ENCODE measurements at regions not wholly inside any gene's neighbourhood (a gene's known extent, or its start where the extent isn't known, plus 50 kb on each side); places are given as distances from the start of the nearest gene placed in this dataset.

- Histone ChIP-seq H3K27ac (ENCODE audit: control insufficient read depth, insufficient read depth) (no peak overlapping the region), H2AFZ (ENCODE audit: control insufficient read depth, low read depth, low read length) (no peak overlapping the region), H3K9ac (ENCODE audit: control insufficient read depth, insufficient read depth, low read length) (no peak overlapping the region), H3K4me1 (ENCODE audit: control insufficient read depth, insufficient read depth, low read length) (no peaks in the 10 kb centered on the region), H4K20me1 (ENCODE audit: control insufficient read depth, insufficient read depth) (no peaks in the 10 kb centered on the region), H3K27me3 (replicated peaks in 1 of 2; ENCODE audit: control insufficient read depth in 2 of 2, insufficient read depth in 2 of 2, low read length in 1 of 2) (no peaks in the 10 kb centered on the region), H3K9me3 (replicated peaks; ENCODE audit: control insufficient read depth, insufficient read depth, low read length) (no peaks in the 10 kb centered on the region), H3K4me3 (no peak overlapping the region), H3K4me2 (ENCODE audit: control insufficient read depth, insufficient read depth) (no peak overlapping the region), H3K36me3 (ENCODE audit: control insufficient read depth in 2 of 2, insufficient read depth in 2 of 2, low read length in 1 of 2) (no peaks in the 10 kb centered on the region), H3K79me2 (ENCODE audit: control insufficient read depth, insufficient read depth, low read length) (no peaks in the 10 kb centered on the region)
- ChIA-PET POLR2A (no interaction called here), SMC1A (ENCODE audit: uncharacterized antibody, unreplicated experiment) (interaction anchor here (0.7 kb wide), 1 partner anchor 177 kb away, joined by 3 read pairs; no protein-coding TSS in a partner anchor), RAD21 (ENCODE audit: unreplicated experiment) (no interaction called here), CTCF (no interaction called here)
- no peak for ATAC-seq
- FAIRE-seq: no peak
- TF ChIP-seq CBX3 (IDR thresholded peaks at IDR 0.05; ENCODE audit: borderline replicate concordance, low read depth) (no peak), RAD21 (IDR thresholded peaks at IDR 0.05; ENCODE audit: insufficient read depth, low read depth, low read length) (no peak), IRF3 (IDR thresholded peaks at IDR 0.05) (no peak), NFYB (IDR thresholded peaks at IDR 0.05; ENCODE audit: insufficient read depth, low read depth, low read length) (no peak), ZBTB40 (IDR thresholded peaks at IDR 0.05; ENCODE audit: borderline replicate concordance) (no peak), SREBF2 (IDR thresholded peaks at IDR 0.05; ENCODE audit: low read length) (no peak), IKZF2 (IDR thresholded peaks at IDR 0.05) (no peak), ZNF384 (IDR thresholded peaks at IDR 0.05; ENCODE audit: borderline replicate concordance, low read depth, low read length) (no peak), MLLT1 (IDR thresholded peaks at IDR 0.05) (no peak), ZNF24 (IDR thresholded peaks at IDR 0.05) (no peak)
- no TSS peak for BruUV-seq (replicated peaks)
- intact Hi-C loops (cut with micrococcal nuclease; ENCODE audit: unreplicated experiment): no loop called here
- no peak for DNase-seq (ENCODE audit: low read depth, low spot score)
- WGBS (ENCODE audit: insufficient coverage, insufficient replicate concordance, low lambda C conversion rate, missing lambda C conversion rate): 45% methylated on average over 4 of the region's 4 CpGs
- in situ Hi-C loops (cut with MboI): no loop called here
Observed at GRCh38 chr12:47586952-47587669, 118.7 kb downstream of the RPAP3 start.

Measured in GM12878 (cell line).